NB4 (cell line): ENCODE measurements at regions not wholly inside any gene's neighbourhood (a gene's known extent, or its start where the extent isn't known, plus 50 kb on each side); places are given as distances from the start of the nearest gene placed in this dataset.

ENCODE experiments used
- CTCF ChIP-seq: IDR thresholded peaks from one replicate; pipeline ENCODE4 v1.5.1; 2012; ENCODE audit warnings: low read depth, low read length
- MAX ChIP-seq: IDR thresholded peaks from 2 replicates; pipeline ENCODE4 v1.6.1; 2011; ENCODE audit warnings: low read depth, low read length
- MYC ChIP-seq: IDR thresholded peaks from 2 replicates; pipeline ENCODE4 v1.6.1; 2011; ENCODE audit warnings: low read depth, low read length
- POLR2A ChIP-seq: IDR thresholded peaks from 2 replicates; pipeline ENCODE4 v1.6.1; 2011; ENCODE audit warnings: mild to moderate bottlenecking; ENCODE audit not compliant: insufficient read length; ENCODE audit errors: extremely low read depth

- no peak for TF ChIP-seq CTCF
- no peak for TF ChIP-seq POLR2A
- TF ChIP-seq MAX: no peak
- TF ChIP-seq MYC: no peak
Measured at GRCh38 chrX:125947501-125947900, 218.6 kb downstream of the DCAF12L2 start.
